A549 (cell line): ENCODE measurements at regions not wholly inside any gene's neighbourhood (a gene's known extent, or its start where the extent isn't known, plus 50 kb on each side); places are given as distances from the start of the nearest gene placed in this dataset.

Source experiments
- ATAC-seq, 2 experiments: fragments of 200-7000 bp in 1 of 2; fragments of >200 bp in 1 of 2; cut with Nextera tagmentation in 1 of 2; cut with Tn5 transposase in 1 of 2; 3 replicates each; pipeline versions ENCODE4 v1.8.0 to v1.9.1; 2018 to 2020; ENCODE audit warnings: mild to moderate bottlenecking in 1 of 2, moderate library complexity in 1 of 2
- CTCF ChIA-PET: fragments of 300-600 bp; sonication (Branson Sonifier 250); formaldehyde crosslinking; extraction: SDS; loops from one replicate; lab custom pipeline; 2021; ENCODE audit warnings: antibody characterized with exemption, inconsistent platforms; lab: Yijun Ruan, JAX
- POLR2A ChIA-PET: fragments of 350-600 bp; formaldehyde crosslinking; extraction: SDS; loops from one replicate; lab custom pipeline; 2021; ENCODE audit warnings: antibody characterized with exemption, inconsistent platforms; lab: Yijun Ruan, JAX
- DNase-seq, 2 experiments: peaks; one replicate each; pipeline versions ENCODE4 v3.0.0 to v3.0.0-alpha.2; 2011 to 2016; ENCODE audit warnings: low read depth in 1 of 2, low spot score in 1 of 2
- FAIRE-seq: peaks from 2 replicates; lab custom pipeline; 2011; peaks lifted over from hg19 to GRCh38; lab: Jason Lieb, UNC
- H3K27ac ChIP-seq, 2 experiments: fragments of >200 bp; sonication (Bioruptor Twin); formaldehyde crosslinking; 3 replicates each; pipeline ENCODE4 v1.5.1; 2016 to 2017
- H3K4me1 ChIP-seq: fragments of >200 bp; sonication (Bioruptor Twin); formaldehyde crosslinking; 3 replicates; pipeline ENCODE4 v1.6.1; 2016
- H3K4me2 ChIP-seq: fragments of >200 bp; sonication (Bioruptor Twin); formaldehyde crosslinking; 3 replicates; pipeline ENCODE4 v1.6.1; 2016
- H3K4me3 ChIP-seq: fragments of >200 bp; sonication (Bioruptor Twin); formaldehyde crosslinking; 3 replicates; pipeline ENCODE4 v1.5.1; 2016
- H3K9me3 ChIP-seq: fragments of >200 bp; sonication (Bioruptor Twin); formaldehyde crosslinking; 3 replicates; pipeline ENCODE4 v1.6.1; 2016
- BCL3 ChIP-seq: fragments of >200 bp; sonication (Bioruptor Twin); formaldehyde crosslinking; IDR thresholded peaks from 3 replicates; pipeline ENCODE4 v1.6.1; 2016
- CBX2 ChIP-seq: fragments of 200-600 bp; sonication (generic); IDR thresholded peaks from 2 replicates; pipeline ENCODE4 v1.6.1; 2016; ENCODE audit warnings: low read depth, mild to moderate bottlenecking, borderline replicate concordance
- CEBPB ChIP-seq, 2 experiments: fragments of >200 bp in 1 of 2; sonication (Bioruptor Twin) in 1 of 2; formaldehyde crosslinking in 1 of 2; IDR thresholded peaks; 2 replicates each; pipeline ENCODE4 v1.6.1; 2012 to 2016
- ELK1 ChIP-seq: fragments of 150-350 bp; IDR thresholded peaks from 2 replicates; pipeline ENCODE4 v1.6.1; 2014; ENCODE audit warnings: low read depth, mild to moderate bottlenecking, low read length
- EP300 ChIP-seq, 2 experiments: fragments of >200 bp; sonication (Bioruptor Twin); formaldehyde crosslinking; IDR thresholded peaks; 2 replicates in 1 of 2; 3 replicates in 1 of 2; pipeline ENCODE4 v1.6.1; 2016 to 2017
- ESRRA ChIP-seq: fragments of 150-350 bp; IDR thresholded peaks from 2 replicates; pipeline ENCODE4 v1.6.1; 2014; ENCODE audit warnings: mild to moderate bottlenecking, low read length, borderline replicate concordance
- FOXS1 ChIP-seq: fragments of 250-450 bp; sonication (Bioruptor Pico); IDR thresholded peaks from 2 replicates; pipeline ENCODE4 v1.5.0; 2020; ENCODE audit warnings: mild to moderate bottlenecking, moderate library complexity
- HDAC2 ChIP-seq: fragments of 200-600 bp; sonication (generic); IDR thresholded peaks from 2 replicates; pipeline ENCODE4 v1.6.1; 2016
- HEYL ChIP-seq: fragments of 250-450 bp; sonication (Bioruptor Pico); IDR thresholded peaks from 2 replicates; pipeline ENCODE4 v1.8.0; 2021; ENCODE audit warnings: mild to moderate bottlenecking, moderate library complexity
- HOXA7 ChIP-seq: fragments of 250-450 bp; sonication (Bioruptor Pico); IDR thresholded peaks from 2 replicates; pipeline ENCODE4 v1.5.0; 2020; ENCODE audit warnings: mild to moderate bottlenecking, moderate library complexity
- HOXB13 ChIP-seq: fragments of 250-450 bp; sonication (Bioruptor Pico); IDR thresholded peaks from 2 replicates; pipeline ENCODE4 v1.5.0; 2020; ENCODE audit warnings: low read depth, mild to moderate bottlenecking, moderate library complexity
- HOXB5 ChIP-seq: fragments of 250-450 bp; sonication (Bioruptor Pico); IDR thresholded peaks from 2 replicates; pipeline ENCODE4 v1.5.0; 2020; ENCODE audit warnings: mild to moderate bottlenecking, moderate library complexity
- JUNB ChIP-seq: fragments of >200 bp; sonication (Bioruptor Twin); formaldehyde crosslinking; IDR thresholded peaks from 2 replicates; pipeline ENCODE4 v1.6.1; 2016
- KDM5A ChIP-seq: fragments of 200-600 bp; sonication (generic); IDR thresholded peaks from 2 replicates; pipeline ENCODE4 v1.6.1; 2016; ENCODE audit warnings: antibody characterized with exemption, mild to moderate bottlenecking
- MAX ChIP-seq: IDR thresholded peaks from 2 replicates; pipeline ENCODE4 v1.6.1; 2012
- MAZ ChIP-seq: fragments of 150-350 bp; IDR thresholded peaks from 2 replicates; pipeline ENCODE4 v1.6.1; 2014; ENCODE audit warnings: antibody characterized with exemption, low read depth, low read length, borderline replicate concordance
- NFE2L2 ChIP-seq: fragments of 150-350 bp; conservative IDR thresholded peaks from 2 replicates; pipeline ENCODE4 v1.6.1; 2014; ENCODE audit warnings: low read length
- POLR2A ChIP-seq: IDR thresholded peaks from 2 replicates; pipeline ENCODE4 v1.6.1; 2012; ENCODE audit warnings: mild to moderate bottlenecking, low read length
- RCOR1 ChIP-seq: fragments of 150-350 bp; IDR thresholded peaks from 2 replicates; pipeline ENCODE4 v1.6.1; 2014; ENCODE audit warnings: antibody characterized with exemption, low read length, low read depth
- RFX5 ChIP-seq: fragments of 450-650 bp; IDR thresholded peaks from 2 replicates; pipeline ENCODE4 v1.7.1; 2014; ENCODE audit warnings: antibody characterized with exemption, mild to moderate bottlenecking, moderate library complexity
- TFCP2L1 ChIP-seq: fragments of 250-450 bp; sonication (Bioruptor Pico); IDR thresholded peaks from 2 replicates; pipeline ENCODE4 v1.5.0; 2021; ENCODE audit warnings: mild to moderate bottlenecking
- TP53 ChIP-seq: fragments of 250-450 bp; sonication (Bioruptor Pico); IDR thresholded peaks from 2 replicates; pipeline ENCODE4 v1.5.0; 2021; ENCODE audit warnings: mild to moderate bottlenecking, moderate library complexity
- ZSCAN20 ChIP-seq: fragments of 250-450 bp; sonication (Bioruptor Pico); IDR thresholded peaks from 2 replicates; pipeline ENCODE4 v1.8.0; 2022; ENCODE audit warnings: mild to moderate bottlenecking, moderate library complexity
- WGBS: methylation state at CpG from one replicate; pipeline ENCODE4 v1.1.6; 2017; ENCODE audit errors: missing lambda C conversion rate; 5-methylcytosine and 5-hydroxymethylcytosine counted together
- TF ChIP-seq, protein P1 (sequence below): fragments of >200 bp; sonication (Bioruptor Twin); formaldehyde crosslinking; IDR thresholded peaks from 3 replicates; pipeline ENCODE4 v1.5.1; 2016
- TF ChIP-seq, protein P2 (sequence below): IDR thresholded peaks from 2 replicates; pipeline ENCODE4 v1.6.1; 2012

DNA sequence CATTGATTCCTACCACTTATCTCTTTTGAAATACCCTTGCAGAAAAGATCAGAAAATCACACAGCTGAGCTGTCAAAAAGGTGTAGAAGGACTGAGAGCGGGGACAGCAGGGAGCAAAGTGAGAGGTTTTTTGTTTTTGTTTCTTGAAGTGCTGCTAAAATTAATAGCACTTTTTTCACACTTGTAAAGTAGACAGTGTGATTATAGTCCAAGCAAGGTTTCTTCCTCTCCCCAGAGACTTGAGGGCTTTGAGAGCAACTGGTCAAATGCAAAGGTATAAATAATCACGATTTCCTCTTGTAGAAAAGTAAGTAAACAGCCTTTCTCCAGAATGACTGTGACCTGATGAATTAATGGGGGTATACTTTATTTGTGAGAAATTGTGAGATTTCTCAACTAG is 326.9 kb downstream of the ZNF608 start:
- FAIRE-seq: no peak
- TF ChIP-seq FOXS1: no peak
- no peak for TF ChIP-seq JUNB
- TF ChIP-seq HEYL (CRISPR knock-in tag): no peak
- TF ChIP-seq HOXB5 (CRISPR knock-in tag): no peak
- TF ChIP-seq NFE2L2: no peak
- TF ChIP-seq HOXB13 (CRISPR knock-in tag): no peak
- no peak for TF ChIP-seq EP300 (IDR thresholded peaks at IDR 0.05)
- TF ChIP-seq CBX2: no peak
- TF ChIP-seq HDAC2: no peak
- TF ChIP-seq TFCP2L1 (CRISPR knock-in tag): no peak
- TF ChIP-seq, all 56 proteins: peak for 0
- Histone ChIP-seq H3K4me3 (no peak overlapping the region), H3K9me3 (no peaks in the 10 kb centered on the region; the same call in 2 of the 3 replicates), H3K4me2 (no peak overlapping the region), H3K4me1 (no peaks in the 10 kb centered on the region), H3K27ac (no peak overlapping the region)
- no peak for DNase-seq
- WGBS: 41% methylated on average over 2 of the region's 2 CpGs
- ChIA-PET CTCF (no interaction called here), POLR2A (no interaction called here)
- ATAC-seq: no peak

- FAIRE-seq (no peak), ATAC-seq (no peak), DNase-seq (no peak)
- H3K4me2 ChIP-seq: no peak overlapping the region
- TF ChIP-seq MAX (no peak), HEYL (CRISPR knock-in tag) (no peak), POLR2A (no peak), ESRRA (no peak), KDM5A (no peak), BCL3 (no peak), HOXA7 (CRISPR knock-in tag) (no peak), TP53 (CRISPR knock-in tag) (no peak), RFX5 (no peak), MAZ (no peak), ZSCAN20 (CRISPR knock-in tag) (no peak), ELK1 (no peak), CEBPB (IDR thresholded peaks at IDR 0.05) (no peak), RCOR1 (no peak)
- TF ChIP-seq, protein P1, sequence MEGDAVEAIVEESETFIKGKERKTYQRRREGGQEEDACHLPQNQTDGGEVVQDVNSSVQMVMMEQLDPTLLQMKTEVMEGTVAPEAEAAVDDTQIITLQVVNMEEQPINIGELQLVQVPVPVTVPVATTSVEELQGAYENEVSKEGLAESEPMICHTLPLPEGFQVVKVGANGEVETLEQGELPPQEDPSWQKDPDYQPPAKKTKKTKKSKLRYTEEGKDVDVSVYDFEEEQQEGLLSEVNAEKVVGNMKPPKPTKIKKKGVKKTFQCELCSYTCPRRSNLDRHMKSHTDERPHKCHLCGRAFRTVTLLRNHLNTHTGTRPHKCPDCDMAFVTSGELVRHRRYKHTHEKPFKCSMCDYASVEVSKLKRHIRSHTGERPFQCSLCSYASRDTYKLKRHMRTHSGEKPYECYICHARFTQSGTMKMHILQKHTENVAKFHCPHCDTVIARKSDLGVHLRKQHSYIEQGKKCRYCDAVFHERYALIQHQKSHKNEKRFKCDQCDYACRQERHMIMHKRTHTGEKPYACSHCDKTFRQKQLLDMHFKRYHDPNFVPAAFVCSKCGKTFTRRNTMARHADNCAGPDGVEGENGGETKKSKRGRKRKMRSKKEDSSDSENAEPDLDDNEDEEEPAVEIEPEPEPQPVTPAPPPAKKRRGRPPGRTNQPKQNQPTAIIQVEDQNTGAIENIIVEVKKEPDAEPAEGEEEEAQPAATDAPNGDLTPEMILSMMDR: no peak
- TF ChIP-seq, protein P2, sequence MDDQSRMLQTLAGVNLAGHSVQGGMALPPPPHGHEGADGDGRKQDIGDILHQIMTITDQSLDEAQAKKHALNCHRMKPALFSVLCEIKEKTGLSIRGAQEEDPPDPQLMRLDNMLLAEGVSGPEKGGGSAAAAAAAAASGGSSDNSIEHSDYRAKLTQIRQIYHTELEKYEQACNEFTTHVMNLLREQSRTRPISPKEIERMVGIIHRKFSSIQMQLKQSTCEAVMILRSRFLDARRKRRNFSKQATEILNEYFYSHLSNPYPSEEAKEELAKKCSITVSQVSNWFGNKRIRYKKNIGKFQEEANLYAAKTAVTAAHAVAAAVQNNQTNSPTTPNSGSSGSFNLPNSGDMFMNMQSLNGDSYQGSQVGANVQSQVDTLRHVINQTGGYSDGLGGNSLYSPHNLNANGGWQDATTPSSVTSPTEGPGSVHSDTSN: no peak
- ChIA-PET CTCF (no interaction called here), POLR2A (no interaction called here)
- WGBS: 42% methylated on average over 2 of the region's 2 CpGs
- H3K27ac ChIP-seq: no peak overlapping the region
- H3K4me1 ChIP-seq: no peaks in the 10 kb centered on the region
- H3K9me3 ChIP-seq: no peaks in the 10 kb centered on the region
- no peak overlapping the region for H3K4me3 ChIP-seq
Observed at GRCh38 chr5:124418390-124418789, 328.0 kb downstream of the ZNF608 start.
